ENCODE measurements at regions not wholly inside any gene's neighbourhood (a gene's known extent, or its start where the extent isn't known, plus 50 kb on each side); places are given as distances from the start of the nearest gene placed in this dataset.

- DNase-seq, result no peak
Measured at GRCh38 chr3:26558257-26558656, 64.3 kb upstream of the LRRC3B start.

GRCh38 chr3:26559227-26559626 lies 63.3 kb upstream of the LRRC3B start:
- DNase-seq, result no peak

GRCh38 chr3:26560081-26560480 lies 62.5 kb upstream of the LRRC3B start:
- no peak for DNase-seq

GRCh38 chr3:26562021-26562768 lies 60.4 kb upstream of the LRRC3B start:
- DNase-seq, result no peak
